Bronchial epithelial cell (primary cell): ENCODE measurements at regions not wholly inside any gene's neighbourhood (a gene's known extent, or its start where the extent isn't known, plus 50 kb on each side); places are given as distances from the start of the nearest gene placed in this dataset.

Source experiments
- DNase-seq: peaks from one replicate; pipeline ENCODE4 v3.0.0-alpha.2; 2010; ENCODE audit warnings: low read depth
- FAIRE-seq: peaks from 2 replicates; lab custom pipeline; 2011; peaks lifted over from hg19 to GRCh38; lab: Jason Lieb, UNC
- H3K27me3 ChIP-seq: 2 replicates; pipeline ENCODE4 v1.5.1; 2011; ENCODE audit warnings: low read length; ENCODE audit not compliant: control insufficient read depth, insufficient read depth
- H3K36me3 ChIP-seq: 2 replicates; pipeline ENCODE4 v1.5.1; 2011; ENCODE audit warnings: low read length; ENCODE audit not compliant: control insufficient read depth, insufficient read depth
- H3K4me3 ChIP-seq: 2 replicates; pipeline ENCODE4 v1.5.1; 2011; ENCODE audit warnings: mild to moderate bottlenecking, low read depth, low read length, control low read depth
- TF ChIP-seq, protein P1 (sequence below): IDR thresholded peaks from 2 replicates; pipeline ENCODE4 v1.5.1; 2011; ENCODE audit warnings: mild to moderate bottlenecking, moderate library complexity, low read length, control low read depth, inconsistent platforms; ENCODE audit not compliant: insufficient read depth, severe bottlenecking

DNA sequence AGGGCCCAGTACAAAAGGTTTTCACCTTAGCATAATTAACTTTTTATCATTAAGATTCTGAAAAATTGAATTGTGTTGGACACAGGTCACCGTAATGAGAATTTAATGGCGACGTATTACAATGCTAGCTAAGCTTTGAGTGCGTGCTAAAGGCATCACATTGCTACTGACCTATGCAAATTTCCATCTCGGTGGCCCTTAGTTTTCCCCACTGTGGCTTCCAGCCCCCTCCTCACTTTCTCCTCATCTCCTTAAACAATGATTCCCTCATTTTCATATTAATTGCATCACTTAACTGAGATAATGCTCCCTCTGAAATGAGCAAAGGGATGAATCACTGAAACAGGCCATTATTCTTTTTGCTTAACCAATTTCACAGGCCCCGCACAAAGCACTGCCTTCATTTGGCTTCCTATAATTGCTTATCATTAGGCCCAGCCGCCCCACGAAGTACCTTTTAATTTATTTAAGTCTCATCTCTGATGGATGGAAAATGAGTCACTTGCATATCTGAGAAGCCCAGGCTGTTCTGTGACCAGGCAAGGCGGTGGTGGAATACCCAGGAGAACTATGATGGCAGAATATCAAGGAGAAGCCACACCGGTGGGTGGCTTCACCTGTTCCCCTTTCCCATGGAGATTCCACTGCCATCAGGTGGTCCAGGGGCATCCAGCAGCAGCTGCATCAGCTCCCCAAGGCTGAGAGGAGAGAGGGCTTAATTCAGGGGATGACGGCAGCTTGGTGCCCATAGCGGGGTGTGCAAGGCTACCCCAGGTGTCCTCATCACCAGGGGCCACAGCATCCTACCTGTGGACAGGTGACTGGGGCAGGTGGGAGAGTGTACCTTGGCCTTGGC is 223.8 kb upstream of the BOD1L1 start:
- Histone ChIP-seq H3K4me3 (no peak overlapping the region), H3K36me3 (no peaks in the 10 kb centered on the region), H3K27me3 (no peaks in the 10 kb centered on the region)
- TF ChIP-seq, protein P1, sequence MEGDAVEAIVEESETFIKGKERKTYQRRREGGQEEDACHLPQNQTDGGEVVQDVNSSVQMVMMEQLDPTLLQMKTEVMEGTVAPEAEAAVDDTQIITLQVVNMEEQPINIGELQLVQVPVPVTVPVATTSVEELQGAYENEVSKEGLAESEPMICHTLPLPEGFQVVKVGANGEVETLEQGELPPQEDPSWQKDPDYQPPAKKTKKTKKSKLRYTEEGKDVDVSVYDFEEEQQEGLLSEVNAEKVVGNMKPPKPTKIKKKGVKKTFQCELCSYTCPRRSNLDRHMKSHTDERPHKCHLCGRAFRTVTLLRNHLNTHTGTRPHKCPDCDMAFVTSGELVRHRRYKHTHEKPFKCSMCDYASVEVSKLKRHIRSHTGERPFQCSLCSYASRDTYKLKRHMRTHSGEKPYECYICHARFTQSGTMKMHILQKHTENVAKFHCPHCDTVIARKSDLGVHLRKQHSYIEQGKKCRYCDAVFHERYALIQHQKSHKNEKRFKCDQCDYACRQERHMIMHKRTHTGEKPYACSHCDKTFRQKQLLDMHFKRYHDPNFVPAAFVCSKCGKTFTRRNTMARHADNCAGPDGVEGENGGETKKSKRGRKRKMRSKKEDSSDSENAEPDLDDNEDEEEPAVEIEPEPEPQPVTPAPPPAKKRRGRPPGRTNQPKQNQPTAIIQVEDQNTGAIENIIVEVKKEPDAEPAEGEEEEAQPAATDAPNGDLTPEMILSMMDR, result no peak
- DNase-seq, result no peak
- no peak for FAIRE-seq

- FAIRE-seq (peak; percentile 32), DNase-seq (no peak)
- Histone ChIP-seq H3K4me3 (no peak overlapping the region), H3K36me3 (no peaks in the 10 kb centered on the region), H3K27me3 (no peaks in the 10 kb centered on the region)
- TF ChIP-seq, protein P1, result no peak
Measured at GRCh38 chr4:13852411-13852810, 224.9 kb upstream of the BOD1L1 start.

- DNase-seq (no peak), FAIRE-seq (no peak)
- TF ChIP-seq, protein P1, result no peak
- Histone ChIP-seq H3K27me3 (no peaks in the 10 kb centered on the region), H3K4me3 (no peak overlapping the region), H3K36me3 (no peaks in the 10 kb centered on the region)
Measured at GRCh38 chr4:13856387-13856786, 228.9 kb upstream of the BOD1L1 start.

GRCh38 chr4:13857397-13857796 is 229.9 kb upstream of the BOD1L1 start:
- Histone ChIP-seq H3K27me3 (no peaks in the 10 kb centered on the region), H3K4me3 (no peak overlapping the region), H3K36me3 (no peaks in the 10 kb centered on the region)
- DNase-seq (no peak), FAIRE-seq (no peak)
- TF ChIP-seq, protein P1, result no peak

GRCh38 chr4:13857800-13858199 is 230.3 kb upstream of the BOD1L1 start:
- TF ChIP-seq, protein P1, result no peak
- Histone ChIP-seq H3K27me3 (no peaks in the 10 kb centered on the region), H3K36me3 (no peaks in the 10 kb centered on the region), H3K4me3 (no peak overlapping the region)
- DNase-seq (no peak), FAIRE-seq (no peak)
